ENCODE measurements at regions not wholly inside any gene's neighbourhood (a gene's known extent, or its start where the extent isn't known, plus 50 kb on each side); places are given as distances from the start of the nearest gene placed in this dataset.

DNA sequence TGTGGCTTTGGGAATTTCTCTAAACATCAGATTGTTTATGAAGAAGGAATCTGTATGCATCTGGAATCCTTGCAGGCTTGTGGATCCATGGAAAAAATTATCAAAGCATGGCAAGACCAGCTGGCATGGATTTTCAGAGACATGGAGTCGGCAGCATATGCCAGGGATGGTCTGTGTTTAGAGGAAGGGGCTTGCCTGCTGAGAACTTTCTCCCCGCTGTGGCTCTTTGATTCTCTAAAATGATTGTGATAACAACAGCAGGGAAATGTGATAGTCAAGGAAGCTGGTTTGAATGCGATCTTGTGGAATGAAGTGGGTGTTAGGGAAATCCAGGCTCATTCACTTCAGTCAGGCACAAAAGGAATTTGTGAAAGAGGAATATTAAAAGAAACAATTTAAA, 245.7 kb upstream of the THRB start:
- no peak overlapping the region for H2AFZ ChIP-seq (replicated peaks; ENCODE audit: low read length, poor library complexity)
- H2BK15ac ChIP-seq (ENCODE audit: low read depth, low read length) = no peak overlapping the region
- no peak overlapping the region for H2BK5ac ChIP-seq (ENCODE audit: low read depth, low read length, poor library complexity, severe bottlenecking)
- no peak overlapping the region for H3K4me2 ChIP-seq (ENCODE audit: low read depth, low read length)
- dilution Hi-C loops (cut with HindIII; ENCODE audit: low sequenced_read_pairs, unreplicated experiment) = no loop called here
- H3K23ac ChIP-seq (ENCODE audit: low read depth, low read length) = no peak overlapping the region
- no peak overlapping the region for H4K8ac ChIP-seq (ENCODE audit: low read depth in 2 of 2, low read length in 2 of 2)
- no CpG with 5 or more reads among the region's 3 CpGs for WGBS, 2 experiments (ENCODE audit: extremely low coverage in 2 of 2, insufficient read length in 1 of 2)
- no peak overlapping the region for H2AK9ac ChIP-seq (replicated peaks; ENCODE audit: low read depth, low read length, poor library complexity)
- H3K14ac ChIP-seq (replicated peaks; ENCODE audit: low read depth, low read length) = no peak overlapping the region
- H3K4ac ChIP-seq (ENCODE audit: low read depth, low read length) = no peak overlapping the region
- no peaks in the 10 kb centered on the region for H3K9me1 ChIP-seq (ENCODE audit: insufficient read depth, low read length)
- no peak overlapping the region for H2BK20ac ChIP-seq (ENCODE audit: low read depth, low read length)
- no TSS peak for BruUV-seq (replicated peaks)
- H2BK120ac ChIP-seq (ENCODE audit: low read depth, low read length) = no peak overlapping the region
- no peak overlapping the region for H4K91ac ChIP-seq (ENCODE audit: insufficient read depth, low read depth, low read length)
- no peak overlapping the region for H3K56ac ChIP-seq (ENCODE audit: extremely low read depth, insufficient read depth, low read length)
- in situ Hi-C loops (cut with MboI; ENCODE audit: low sequenced_read_pairs) = no loop called here
- H3K4me1 ChIP-seq (ENCODE audit: control insufficient read depth, insufficient read depth, low read length) = no peaks in the 10 kb centered on the region
- no peak overlapping the region for H4K5ac ChIP-seq (ENCODE audit: low read depth, low read length)
- intact Hi-C loops (cut with micrococcal nuclease) = no loop called here
- H3K4me3 ChIP-seq (ENCODE audit: insufficient read depth, low read depth, low read length) = no peak overlapping the region
- no peak overlapping the region for H2AK5ac ChIP-seq (ENCODE audit: low read depth, low read length)
- DNase-seq (no peak), ATAC-seq (ENCODE audit: low read depth) (no peak)
- CTCF ChIA-PET = no interaction called here
- no peaks in the 10 kb centered on the region for H3K79me1 ChIP-seq (ENCODE audit: low read depth in 1 of 2, low read length in 2 of 2)
- POLR2A ChIA-PET (ENCODE audit: unreplicated experiment) = no interaction called here
- H3K27me3 ChIP-seq (ENCODE audit: control insufficient read depth, insufficient read depth, low read length) = no peaks in the 10 kb centered on the region
- TF ChIP-seq, protein P1, sequence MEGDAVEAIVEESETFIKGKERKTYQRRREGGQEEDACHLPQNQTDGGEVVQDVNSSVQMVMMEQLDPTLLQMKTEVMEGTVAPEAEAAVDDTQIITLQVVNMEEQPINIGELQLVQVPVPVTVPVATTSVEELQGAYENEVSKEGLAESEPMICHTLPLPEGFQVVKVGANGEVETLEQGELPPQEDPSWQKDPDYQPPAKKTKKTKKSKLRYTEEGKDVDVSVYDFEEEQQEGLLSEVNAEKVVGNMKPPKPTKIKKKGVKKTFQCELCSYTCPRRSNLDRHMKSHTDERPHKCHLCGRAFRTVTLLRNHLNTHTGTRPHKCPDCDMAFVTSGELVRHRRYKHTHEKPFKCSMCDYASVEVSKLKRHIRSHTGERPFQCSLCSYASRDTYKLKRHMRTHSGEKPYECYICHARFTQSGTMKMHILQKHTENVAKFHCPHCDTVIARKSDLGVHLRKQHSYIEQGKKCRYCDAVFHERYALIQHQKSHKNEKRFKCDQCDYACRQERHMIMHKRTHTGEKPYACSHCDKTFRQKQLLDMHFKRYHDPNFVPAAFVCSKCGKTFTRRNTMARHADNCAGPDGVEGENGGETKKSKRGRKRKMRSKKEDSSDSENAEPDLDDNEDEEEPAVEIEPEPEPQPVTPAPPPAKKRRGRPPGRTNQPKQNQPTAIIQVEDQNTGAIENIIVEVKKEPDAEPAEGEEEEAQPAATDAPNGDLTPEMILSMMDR (conservative IDR thresholded peaks at IDR 0.05; ENCODE audit: low read depth, low read length) = no peak
- TF ChIP-seq, protein P2, sequence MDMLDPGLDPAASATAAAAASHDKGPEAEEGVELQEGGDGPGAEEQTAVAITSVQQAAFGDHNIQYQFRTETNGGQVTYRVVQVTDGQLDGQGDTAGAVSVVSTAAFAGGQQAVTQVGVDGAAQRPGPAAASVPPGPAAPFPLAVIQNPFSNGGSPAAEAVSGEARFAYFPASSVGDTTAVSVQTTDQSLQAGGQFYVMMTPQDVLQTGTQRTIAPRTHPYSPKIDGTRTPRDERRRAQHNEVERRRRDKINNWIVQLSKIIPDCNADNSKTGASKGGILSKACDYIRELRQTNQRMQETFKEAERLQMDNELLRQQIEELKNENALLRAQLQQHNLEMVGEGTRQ (IDR thresholded peaks at IDR 0.05; ENCODE audit: low read depth, low read length) = no peak
- TF ChIP-seq FOS (IDR thresholded peaks at IDR 0.05; ENCODE audit: low read depth, low read length) (no peak), MAFK (IDR thresholded peaks at IDR 0.05; ENCODE audit: low read depth, low read length) (no peak), RCOR1 (IDR thresholded peaks at IDR 0.05; ENCODE audit: insufficient replicate concordance, low read length) (no peak)
- TF ChIP-seq, protein P3, sequence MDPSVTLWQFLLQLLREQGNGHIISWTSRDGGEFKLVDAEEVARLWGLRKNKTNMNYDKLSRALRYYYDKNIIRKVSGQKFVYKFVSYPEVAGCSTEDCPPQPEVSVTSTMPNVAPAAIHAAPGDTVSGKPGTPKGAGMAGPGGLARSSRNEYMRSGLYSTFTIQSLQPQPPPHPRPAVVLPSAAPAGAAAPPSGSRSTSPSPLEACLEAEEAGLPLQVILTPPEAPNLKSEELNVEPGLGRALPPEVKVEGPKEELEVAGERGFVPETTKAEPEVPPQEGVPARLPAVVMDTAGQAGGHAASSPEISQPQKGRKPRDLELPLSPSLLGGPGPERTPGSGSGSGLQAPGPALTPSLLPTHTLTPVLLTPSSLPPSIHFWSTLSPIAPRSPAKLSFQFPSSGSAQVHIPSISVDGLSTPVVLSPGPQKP (IDR thresholded peaks at IDR 0.05; ENCODE audit: borderline replicate concordance, low read depth, low read length) = no peak
- H3K9me3 ChIP-seq (ENCODE audit: control insufficient read depth, insufficient read depth, low read length) = no peaks in the 10 kb centered on the region
- H3K27ac ChIP-seq (ENCODE audit: insufficient read depth, low read length) = no peak overlapping the region
- H3K36me3 ChIP-seq (ENCODE audit: control insufficient read depth, insufficient read depth, low read length) = no peaks in the 10 kb centered on the region
- no peaks in the 10 kb centered on the region for H4K20me1 ChIP-seq (ENCODE audit: insufficient read depth, low read length)
- H3K18ac ChIP-seq (ENCODE audit: low read depth, low read length) = no peak overlapping the region
- H3K9ac ChIP-seq (ENCODE audit: low read depth, low read length) = no peak overlapping the region
